Renal pelvis (tissue), 1 donor: ENCODE measurements at regions not wholly inside any gene's neighbourhood (a gene's known extent, or its start where the extent isn't known, plus 50 kb on each side); places are given as distances from the start of the nearest gene placed in this dataset.
A peak's percentile ranks its signal among the peaks of the same experiment; 100 is the strongest.
"Not testable (repeated sequence)": the region's sequence is repeated elsewhere in the genome, so short reads cannot be mapped to it uniquely, and the experiment has no call there.

Experiments used
- DNase-seq: peaks from one replicate; pipeline ENCODE4 v3.0.0-alpha.2; 2013

DNA sequence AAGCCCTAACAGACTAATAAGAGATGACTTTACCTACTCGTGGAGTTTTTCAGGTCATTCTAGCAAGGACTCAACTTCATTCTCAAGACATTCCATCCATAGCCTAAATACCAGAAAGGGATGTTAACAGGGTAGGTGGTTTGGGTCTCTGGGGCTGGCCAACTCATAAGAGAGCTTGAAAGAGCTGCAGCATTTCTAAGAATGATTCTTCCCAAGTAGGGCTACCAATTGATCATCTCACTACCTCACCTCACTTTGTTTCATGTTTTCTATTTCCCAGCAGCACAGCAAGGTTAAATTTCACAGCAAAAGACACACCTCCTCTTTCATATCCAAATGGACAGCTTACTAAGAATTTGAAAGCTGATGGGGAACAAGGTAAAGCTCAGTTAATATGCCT, 614.8 kb upstream of the DIPK2B start:
- no peak for DNase-seq

DNA sequence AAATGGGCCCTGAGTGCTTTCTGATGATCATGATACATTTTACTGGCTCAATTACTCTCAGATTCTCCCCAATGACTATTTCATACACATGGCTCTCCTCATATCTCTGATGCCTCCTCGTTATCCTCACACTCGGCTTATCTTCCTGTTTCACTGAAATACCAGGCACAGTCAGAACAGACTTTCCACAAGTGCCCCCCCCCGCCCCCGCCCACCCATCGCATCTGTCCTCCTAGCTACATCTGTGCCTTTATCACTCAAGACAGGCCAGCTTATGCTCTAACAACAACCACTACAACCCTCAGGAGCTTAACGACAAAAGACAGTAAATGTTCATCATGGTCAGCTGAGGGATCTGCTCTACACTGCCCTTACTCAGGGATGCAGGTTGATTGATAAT, 610.6 kb upstream of the DIPK2B start:
- no peak for DNase-seq

DNA sequence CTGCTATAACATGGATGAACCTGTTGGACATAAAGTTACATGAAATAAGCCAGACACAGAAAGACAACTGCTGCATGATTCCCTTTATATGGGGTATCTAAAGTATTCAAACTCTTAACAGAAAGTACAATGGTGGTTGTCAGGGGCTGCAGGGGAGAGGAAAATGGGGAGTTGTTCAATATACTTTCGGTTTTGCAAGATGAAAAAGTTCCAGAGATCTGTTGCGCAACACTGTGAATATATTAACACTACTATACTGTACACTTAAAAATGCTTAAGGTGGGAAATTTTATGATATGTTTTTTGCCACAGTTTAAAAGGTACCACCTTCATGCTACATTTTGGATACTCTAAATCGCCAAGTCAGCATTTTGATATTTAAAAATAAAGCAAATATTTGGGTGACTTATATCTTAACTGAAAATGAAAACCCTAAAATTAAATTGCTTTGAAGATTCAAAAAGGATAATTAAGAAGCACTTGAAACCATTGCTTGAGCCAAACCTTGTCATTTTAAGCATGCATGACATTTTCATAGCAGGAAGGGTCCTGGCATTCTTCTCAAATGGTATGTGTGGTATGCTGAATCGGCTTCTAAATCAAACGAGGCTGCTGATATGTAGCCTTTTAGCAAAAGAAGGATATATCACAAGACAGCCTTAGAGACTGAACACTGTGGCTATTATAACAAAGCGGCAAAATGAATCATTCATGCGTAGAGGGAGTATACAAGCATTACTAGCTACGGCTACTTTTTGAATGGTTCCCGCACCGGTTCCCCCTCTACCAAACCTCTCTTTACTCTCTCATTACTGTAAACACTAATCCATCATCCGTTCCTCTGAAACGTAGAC, 607.1 kb upstream of the DIPK2B start:
- DNase-seq, result peak; percentile 29

DNA sequence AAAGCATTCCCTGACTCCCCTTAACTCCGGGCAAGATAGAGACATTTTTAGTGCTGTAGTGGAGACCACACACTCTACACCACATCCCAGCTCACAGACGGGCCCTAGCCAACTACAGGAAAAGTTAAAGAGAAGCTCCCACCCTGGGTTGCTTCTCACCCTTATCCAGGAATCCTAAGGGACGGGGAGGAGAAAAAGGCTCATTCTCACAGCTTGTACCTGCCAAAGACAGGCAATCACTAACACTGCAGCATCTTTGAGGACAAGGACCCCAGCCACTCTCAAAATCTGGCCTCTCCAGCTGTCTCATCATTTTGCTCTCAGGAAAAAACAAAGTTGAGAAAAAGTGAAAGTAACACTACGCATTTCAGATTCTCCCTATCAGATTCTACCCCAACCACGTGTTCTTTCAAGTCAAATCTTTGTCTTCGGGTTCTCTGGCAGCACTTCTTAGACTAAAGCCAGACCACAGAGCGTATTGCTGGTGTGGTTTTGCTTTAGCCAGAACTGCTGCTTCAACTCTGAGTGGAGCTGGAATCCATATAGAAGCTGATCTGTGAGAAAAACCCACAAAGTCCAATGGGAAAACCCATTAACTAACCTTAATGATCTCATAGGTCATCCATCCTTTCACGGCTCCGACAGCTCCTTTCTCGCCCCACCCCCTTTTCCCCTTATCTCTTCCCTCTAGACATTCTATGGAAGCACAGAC, 605.9 kb upstream of the DIPK2B start:
- DNase-seq, result no peak

DNA sequence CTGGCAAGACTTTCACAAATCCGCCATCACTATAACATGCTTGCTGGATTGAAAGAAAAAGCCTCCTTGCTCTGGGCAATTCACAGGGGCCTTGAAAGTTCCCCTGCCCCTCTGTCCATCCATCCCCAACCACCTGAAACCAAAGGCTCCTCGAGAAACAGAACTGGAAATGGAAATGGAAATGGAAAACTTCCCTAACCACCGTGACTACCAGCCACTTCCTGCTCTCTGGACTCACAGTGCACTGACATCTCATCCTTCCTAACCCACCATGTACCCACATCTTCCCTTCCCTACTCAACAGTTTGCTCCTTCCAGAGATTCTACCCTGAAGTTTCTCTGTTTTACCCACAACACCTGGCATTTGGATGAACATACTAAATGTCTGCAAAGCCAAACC, 603.6 kb upstream of the DIPK2B start:
- no peak for DNase-seq

DNA sequence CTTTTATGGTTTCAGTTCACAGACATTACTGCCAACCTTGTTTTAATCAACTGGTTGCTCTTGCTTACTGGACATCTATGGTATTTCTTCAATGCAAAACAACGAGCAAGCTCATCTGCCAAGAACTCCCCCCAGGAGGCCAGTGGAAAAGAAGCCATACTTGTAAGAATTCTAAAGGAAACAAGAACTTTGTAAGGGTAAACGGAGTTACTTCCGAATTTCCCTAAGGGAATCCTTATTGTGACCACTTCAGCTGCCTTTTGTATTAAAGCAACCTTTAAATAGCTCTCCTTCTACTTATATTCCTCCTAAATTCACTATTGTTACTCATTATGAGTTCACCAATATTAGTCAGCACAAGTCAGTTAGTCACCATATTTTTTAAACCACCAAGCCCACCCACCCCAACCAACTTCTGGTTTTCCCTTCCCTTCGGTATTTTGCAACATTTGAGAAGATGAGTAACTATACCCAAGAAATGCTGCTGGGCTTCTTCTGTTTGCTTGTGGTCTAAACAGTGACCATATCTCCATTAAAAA, 602.8 kb upstream of the DIPK2B start:
- no peak for DNase-seq

DNA sequence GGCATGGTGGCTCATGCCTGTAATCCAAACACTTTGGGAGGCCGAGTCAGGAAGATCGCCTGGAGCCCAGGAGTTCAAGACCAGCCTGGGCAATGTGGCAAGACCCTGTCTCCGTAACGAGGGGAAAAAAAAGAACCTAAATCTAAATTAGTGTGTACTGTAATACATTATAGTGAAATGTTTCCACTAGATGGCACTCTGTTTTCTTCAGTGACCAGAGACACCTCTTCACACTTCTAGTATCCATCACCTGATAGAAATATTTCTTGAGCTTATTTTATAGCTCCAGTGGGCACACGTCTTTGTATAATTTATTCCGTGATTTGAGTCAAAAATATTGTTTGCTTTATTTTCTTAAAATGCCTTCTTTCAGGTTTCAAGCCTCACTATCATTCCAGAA, 600.9 kb upstream of the DIPK2B start:
- DNase-seq, result no peak

DNA sequence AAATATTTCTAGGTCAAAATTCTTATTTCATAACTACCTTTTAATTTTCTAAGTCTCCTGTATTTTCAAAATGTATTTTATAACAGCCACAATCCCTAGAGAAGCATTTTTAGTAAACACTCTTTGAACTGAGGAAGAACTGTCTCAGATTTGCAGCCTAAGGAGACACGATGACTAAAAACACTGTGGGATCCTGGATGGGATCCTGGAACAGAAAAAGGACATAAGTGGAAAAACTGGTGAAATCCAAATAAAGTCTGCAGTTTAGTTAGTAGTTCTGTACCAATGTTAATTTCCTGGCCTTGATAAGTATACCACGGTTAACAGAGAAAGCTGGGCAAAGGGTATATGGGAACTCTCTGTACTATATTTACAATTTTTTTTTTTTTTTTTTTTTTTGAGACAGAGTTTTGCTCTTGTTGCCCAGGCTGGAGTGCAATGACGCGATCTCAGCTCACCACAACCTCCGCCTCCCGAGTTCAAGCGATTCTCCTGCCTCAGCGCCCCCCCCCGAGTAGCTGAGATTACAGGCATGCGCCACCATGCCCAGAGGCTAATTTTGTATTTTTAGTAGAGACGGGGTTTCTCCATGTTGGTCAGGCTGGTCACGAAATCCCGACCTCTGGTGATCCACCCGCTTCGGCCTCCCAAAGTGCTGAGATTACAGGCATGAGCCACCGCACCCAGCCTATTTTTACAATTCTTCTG, 600.2 kb upstream of the DIPK2B start:
- DNase-seq, result not testable (repeated sequence)

DNA sequence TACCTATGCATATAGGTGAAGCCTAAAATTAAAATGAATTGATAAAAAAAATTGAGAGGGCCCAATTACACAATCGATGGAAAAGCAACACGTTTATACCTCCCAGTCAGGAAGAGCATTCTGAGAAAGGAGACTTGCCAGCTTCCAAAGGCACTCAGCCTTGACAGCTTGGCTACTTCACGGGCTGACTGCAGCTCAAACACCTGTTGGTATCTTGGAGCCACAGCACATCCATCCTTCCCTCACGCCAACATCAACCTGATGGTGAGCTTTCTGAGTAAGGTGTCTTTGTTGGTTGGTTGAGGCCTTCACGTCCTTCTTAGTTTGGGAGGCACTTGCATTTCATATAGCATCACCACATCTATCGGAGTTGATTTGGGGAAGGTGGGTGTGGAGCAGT, 598.9 kb upstream of the DIPK2B start:
- no peak for DNase-seq

DNA sequence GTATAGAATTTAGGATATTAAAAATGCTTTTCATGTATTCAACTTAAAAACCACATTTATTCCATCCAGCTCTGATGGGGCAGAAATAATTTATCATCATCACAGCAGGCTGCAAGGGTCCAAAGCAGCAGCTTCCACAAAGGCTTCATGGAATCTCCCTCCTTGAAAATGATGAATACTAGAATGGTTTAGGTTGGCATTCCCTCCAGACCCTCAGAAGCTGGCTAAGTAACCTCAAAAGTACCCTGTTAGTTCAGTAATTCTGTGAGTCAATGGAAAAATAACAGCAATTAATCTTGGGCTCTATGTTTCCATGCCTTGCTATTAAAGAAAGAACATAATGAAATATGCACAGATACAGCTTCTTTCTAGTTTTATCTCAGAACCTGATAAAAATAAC, 594.9 kb upstream of the DIPK2B start:
- no peak for DNase-seq

DNA sequence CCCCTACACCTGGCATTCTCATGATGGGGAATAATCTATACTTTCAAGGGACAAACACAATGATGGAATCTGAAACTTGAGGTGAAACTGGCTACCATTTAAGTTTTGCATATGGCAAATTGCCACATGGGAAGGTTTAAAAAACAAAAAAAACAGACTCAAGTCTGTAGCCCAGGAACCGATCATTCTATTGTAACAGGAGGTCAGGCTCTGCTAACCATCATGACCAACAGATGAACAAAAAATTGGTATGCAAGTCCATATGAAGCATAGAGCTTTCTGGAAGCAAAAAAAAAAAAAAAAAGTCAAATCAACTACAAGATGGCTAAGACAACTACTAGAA, 594.3 kb upstream of the DIPK2B start:
- DNase-seq, result no peak

DNA sequence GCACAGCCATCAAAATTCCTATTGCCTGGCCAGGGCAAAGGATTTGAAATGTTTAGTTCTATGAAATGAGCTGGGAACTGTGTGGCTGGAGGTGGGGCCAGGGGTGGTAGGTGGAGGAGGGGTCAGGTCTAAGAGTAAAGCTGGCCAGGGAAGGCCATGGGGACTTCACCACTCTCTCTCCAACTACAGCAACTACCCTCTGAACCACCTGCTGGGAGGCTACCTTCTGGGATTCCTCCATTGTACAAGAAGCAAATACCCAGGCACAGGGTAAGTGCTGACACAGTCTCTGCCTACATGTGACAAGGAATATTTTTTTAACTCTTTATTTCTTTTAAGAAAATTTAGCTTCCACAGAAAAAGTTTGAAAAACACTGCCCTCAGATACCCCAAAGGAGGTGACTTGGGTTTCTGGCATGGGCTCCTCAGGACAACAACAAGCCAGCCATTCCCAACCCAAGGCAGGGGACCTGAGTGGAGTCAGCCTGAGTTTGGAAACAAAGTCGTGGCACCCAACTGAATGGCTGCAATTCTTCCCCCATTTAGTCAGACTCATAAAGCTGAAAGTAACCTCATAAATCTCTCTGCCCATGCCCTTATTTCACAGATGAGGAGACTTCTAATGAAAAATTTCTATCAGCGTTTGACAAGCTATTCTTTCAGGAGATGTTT, 593.8 kb upstream of the DIPK2B start:
- DNase-seq, result no peak

DNA sequence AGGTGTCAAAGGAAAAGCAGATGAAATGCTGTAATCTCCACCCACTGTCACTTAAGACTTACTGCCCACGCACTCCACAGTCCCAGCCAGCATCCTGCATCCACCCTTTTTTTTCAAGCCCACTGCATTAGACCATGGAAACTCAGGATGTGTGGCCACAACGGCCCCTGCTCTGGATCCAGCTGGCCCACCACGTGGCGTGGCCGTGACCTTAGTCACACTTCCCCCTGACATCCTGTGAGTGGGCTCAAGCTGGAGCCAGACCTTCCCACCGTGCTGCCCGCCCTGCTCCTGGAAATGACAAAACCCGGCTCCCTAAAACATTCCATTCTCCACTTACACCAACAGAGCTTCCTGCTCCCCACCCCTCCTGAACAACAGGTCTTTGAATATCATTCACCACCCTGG, 588.3 kb upstream of the DIPK2B start:
- DNase-seq, result no peak

DNA sequence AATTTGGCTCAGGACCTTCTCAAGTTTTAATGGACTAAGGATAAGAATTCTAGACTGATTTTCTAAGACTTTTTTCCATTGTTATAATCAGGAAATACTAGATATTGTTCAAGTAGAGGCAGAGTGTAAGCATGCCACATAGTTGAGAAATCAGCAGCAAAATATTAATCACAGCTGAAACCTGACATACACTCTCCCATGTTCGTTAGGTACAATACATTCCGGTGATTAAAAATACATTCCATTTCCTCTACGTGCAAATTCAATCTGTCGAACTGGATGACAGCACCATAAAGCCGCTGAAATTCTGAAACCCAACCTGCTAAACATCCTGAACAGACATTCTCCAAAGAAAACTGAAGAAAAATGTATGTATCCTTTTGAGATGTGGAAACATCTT, 587.6 kb upstream of the DIPK2B start:
- no peak for DNase-seq

DNA sequence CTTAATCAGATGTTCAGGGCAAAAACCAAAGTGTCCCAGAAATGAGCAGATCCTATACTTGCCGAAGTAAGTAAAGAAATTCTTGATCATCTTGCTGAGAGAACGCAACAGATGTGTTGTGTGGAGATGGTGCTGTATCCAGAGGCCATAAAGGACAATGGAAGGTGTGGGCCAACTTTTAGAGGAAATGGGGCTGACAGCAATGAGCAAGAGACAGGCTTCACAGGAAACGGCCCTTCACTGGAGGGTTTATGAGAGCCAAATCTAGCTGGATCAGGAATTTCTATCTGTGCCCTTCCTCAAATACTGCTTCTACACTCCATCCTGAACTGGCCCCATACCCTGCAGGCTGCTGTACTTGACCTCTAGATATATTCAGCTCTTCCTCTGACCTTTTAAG, 583.9 kb upstream of the DIPK2B start:
- DNase-seq, result no peak

DNA sequence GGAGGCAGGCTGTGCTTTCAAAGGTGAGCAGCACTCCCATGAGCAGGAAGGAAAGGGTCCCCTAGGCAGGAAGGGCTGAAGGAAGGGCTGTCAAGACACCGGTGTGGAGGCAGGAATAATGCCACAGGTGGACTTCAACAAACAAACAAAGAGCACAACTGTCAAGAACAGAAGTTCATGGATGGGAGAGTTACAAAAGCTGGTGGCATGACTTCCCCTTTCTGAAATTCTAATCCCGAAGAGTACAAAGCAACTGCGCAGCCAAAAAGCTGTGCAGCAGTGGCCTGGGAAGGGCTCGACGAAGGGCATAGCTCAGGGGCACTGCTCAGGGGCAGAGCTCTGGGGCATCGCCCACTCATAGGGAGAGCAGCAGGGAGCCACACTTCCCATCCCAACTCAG, 582.3 kb upstream of the DIPK2B start:
- no peak for DNase-seq

DNA sequence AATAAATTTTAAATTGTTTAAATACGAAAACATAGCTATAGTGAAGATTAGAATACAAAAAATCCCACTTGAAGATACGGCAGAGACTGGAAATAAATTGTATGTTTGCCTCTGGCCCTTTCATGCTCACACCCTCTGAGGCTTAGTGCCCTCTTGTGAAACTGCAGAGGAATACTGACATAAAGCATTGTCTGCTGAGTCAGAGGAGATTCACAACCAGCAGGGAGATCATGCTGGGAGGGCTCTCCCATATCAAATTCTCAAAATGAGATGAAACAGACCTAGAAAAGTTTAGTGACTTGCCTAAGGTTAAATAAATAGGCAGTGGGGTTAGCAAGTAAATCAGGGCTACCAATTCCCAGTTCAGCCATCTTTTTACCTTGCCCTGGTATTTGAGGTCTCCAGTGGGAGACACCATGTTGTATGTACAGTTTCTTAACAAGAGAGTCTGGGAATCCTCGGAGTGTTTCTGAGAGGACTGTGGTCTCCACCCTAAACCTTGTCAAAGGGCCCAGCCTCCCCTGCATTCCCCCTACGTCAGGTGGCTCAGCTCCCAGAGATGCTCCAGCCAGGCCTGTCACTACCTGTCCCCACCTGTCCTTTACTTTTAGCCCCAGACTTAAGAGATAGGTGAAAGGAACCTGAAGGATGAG, 581.4 kb upstream of the DIPK2B start:
- DNase-seq, result no peak

DNA sequence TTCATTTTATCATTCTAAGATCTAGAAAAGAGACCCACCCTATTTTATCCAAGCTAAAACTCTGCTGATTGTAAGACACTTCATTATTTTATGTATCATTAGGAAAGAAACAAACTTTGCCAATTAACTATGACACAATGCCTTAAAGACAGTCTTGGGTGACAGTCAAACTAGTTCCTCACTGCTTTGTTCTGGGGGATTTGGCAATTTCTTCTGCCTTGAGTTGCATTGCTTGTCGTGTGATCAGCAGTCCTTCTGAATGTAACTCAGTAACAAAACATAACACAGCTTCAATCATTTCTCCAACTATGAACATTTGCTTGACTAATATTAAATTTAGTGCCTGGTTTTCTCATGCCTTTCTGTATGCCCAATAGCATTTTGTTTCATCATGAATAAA, 577.9 kb upstream of the DIPK2B start:
- no peak for DNase-seq

DNA sequence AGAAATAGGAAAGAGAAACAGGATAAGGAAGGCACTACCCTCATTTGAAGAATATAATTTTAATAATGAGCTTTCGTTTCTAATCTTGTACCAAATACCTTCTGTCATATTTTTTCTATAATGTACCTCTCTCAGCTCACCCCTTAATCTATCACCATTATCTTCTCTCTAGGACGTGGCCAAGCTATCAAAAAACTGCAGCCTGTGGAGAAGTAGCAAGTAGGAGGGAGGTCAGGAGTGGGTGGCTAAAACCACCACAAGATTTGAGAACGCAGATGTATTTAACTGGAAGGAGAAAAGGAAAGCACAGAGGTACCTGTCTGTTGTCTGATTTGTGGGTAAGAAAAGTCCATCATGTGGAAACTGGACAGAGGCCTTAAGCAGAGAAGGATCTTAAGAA, 576.7 kb upstream of the DIPK2B start:
- no peak for DNase-seq

DNA sequence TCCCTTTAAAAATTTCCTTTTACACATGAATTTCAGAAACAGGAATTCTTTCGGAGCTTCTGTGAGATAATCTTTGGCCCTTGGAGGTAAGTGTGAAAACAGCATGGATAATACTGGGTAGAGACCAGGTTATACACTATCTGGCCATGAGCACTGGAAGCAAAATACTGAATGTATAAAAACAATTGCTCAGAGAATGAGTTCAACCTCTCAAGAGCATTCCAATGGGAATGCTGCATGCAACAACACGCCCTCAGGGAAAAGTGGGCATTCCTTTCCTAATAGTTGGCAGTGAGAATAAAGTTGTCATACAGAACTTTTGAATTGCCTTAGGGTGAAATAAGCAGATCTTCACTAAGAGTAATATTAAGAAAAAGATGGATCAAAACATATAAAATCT, 574.8 kb upstream of the DIPK2B start:
- DNase-seq, result no peak

DNA sequence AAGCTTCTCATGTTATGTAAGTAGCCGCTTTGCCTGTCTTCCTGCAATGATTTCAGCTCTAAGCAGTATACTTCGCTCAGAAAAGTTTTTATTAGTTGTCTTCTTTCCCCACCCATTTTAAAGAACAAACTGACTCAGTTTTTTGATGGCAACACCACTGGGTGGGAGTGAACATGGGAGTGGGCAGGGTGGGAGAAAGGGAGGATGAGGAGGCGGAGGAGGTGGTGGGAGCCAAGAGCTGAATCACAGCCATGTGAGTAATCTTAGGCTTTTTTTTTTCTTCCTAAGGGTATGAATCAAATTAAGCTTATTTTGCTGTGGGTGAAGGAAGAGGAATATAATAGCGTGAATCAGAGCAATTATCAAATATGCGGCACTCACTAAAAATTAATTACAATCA, 574.3 kb upstream of the DIPK2B start:
- DNase-seq, result no peak

DNA sequence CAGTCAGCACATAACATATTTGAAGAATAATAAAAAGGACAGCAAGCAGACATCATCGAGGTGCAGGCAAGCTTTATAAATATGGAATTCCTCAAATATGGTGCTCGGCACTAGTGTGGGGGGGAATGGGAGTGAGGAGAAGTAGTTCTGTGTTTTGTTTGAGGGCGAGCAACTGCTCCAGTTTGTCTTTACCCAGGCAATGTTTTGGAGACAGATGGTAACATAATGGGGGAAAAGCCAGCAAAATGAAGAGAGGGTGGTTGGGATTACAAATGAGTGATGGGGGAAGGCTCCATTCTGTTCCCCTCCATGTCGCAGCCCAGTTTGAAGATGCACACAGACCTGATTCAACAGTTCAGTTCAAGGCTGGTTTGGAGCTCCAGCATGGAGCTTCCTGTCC, 572.9 kb upstream of the DIPK2B start:
- no peak for DNase-seq
